GM19468 (cell line): ENCODE measurements at regions not wholly inside any gene's neighbourhood (a gene's known extent, or its start where the extent isn't known, plus 50 kb on each side); places are given as distances from the start of the nearest gene placed in this dataset.

Experiments used
- ATAC-seq: cut with Tn5 transposase; IDR thresholded peaks from one replicate; pipeline ENCODE4 v1.9.1; 2021; ENCODE audit warnings: mild to moderate bottlenecking, moderate library complexity, moderate number of reproducible peaks; ENCODE audit not compliant: unreplicated experiment; ENCODE audit errors: extremely low read depth

DNA sequence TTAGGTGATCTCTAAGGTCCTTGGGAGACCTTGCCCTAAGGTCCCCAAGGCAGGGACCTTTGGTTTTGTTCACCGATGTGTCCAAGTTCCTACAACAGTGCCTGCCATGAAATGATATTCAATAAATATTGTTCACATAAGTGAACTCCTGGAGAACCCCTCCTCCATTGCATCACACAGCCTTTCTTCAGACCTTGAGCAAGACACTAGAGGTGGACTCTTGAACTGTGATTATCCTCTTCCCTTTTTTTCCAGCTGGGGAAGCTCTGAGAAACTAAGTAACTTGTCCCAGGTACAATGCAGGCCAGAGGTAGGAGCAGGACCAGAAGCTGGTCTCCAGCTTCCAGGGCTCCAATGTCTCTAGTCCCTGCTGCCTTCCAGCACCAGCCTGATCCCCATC lies 76.6 kb upstream of the LMO1 start:
- no peak for ATAC-seq

DNA sequence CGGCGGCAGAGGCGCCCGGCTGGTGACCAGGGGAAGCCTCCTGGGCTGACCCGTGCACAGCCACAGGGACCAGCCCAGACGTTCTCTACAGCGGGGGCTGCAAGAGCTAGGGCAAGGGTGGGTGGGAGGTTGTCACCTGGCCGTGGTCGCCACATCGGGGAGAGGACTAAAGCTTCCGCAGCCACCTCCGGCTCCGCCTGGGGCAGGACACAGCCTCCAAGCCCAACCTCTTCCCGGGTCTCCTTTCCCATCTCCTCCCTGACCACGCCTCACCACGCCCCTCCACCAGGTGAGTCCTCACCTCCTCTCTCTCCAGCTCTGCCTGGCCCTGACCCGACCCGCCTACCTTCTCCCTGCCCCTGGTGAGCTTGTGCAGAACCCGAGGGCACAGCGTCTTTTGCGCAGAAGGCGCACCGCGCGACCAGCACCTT lies 75.9 kb upstream of the LMO1 start:
- ATAC-seq = no peak

DNA sequence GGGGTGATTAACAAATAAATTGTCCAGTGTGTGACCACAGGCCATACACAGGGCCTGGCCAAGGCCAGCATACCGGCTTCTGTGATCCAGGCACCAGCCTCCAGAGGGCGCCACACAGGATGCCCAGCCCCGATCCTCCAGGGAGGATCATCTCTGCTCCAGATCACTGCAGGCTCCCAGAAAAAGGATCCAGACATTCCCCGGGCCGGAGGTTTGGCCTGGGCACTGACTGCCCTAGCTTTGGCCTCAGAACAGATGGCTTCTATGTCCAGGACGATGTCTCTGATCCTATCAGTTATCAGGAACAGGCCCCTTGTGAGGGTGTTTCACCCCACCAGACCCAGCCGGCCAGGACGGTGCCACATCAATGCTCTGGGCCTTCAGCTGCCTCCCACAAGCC lies 74.5 kb upstream of the LMO1 start:
- ATAC-seq = no peak

DNA sequence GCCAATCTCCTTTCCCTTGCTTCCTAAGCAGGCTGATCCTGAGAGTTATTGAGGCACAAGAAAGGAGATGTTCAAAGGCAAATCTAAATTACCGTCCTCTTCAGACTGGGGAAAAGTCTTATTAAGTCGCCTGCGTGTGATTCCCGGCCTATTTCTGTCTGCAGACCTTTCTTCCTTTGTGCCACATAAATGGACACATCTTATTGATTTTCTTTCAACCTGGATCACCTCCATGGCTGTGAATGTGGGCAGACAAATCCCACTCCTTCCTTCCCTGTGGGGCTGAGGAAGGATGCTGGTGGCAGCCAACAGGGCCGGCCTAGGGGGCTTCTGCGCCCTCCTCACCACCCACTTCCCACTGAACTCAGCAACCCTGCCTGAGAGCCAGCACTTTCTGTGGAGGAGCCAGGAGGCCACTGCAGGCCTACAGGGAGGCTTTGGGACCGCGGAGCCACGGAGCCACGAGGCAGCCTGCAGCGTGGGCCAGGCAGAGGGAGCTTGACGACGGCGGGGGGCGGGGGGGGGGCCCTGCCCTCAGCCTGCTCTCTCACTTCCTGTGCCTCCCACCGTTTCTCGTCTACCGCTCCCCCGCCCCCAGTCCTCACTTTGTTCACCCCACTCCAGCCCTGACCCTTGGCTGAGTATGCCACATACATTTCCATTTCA lies 73.6 kb upstream of the LMO1 start:
- no peak for ATAC-seq

DNA sequence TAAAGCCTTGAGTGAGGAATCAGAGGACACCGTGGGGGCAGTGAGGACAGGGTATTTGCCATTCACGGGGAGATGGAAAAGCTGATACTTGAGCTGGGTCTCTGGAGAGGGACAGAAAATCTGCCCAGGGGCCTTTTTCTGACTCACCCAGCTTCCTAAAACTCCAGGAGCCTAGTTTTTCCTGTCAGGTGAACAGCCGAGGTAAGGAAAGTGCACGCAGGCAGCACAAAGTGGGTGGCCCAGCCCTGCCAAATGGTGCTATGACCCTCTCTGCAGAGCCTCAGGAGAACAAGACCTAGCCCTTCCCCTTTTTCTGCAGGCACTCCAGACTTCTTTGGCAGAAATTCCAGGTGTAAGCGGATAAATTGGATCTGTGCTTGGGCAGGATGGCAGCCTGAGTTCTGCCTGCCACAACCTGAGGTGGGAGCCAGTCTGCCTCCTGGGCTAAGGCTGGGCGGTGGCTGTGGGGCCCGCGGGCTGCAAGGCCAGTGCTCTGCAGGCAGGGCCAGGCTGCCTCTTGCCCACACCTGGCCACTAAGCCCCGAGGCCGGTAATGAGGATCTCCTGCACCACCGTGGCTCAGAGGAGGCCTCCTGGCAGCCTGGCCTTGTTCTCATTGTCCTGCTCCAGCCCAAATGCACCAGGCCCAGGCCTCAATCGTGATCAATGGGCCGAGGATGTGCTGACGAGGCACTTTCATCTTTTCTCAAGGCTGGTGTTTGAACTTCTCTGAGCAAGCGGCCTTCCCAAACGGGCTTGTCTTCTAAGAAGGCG lies 72.9 kb upstream of the LMO1 start:
- ATAC-seq = no peak

DNA sequence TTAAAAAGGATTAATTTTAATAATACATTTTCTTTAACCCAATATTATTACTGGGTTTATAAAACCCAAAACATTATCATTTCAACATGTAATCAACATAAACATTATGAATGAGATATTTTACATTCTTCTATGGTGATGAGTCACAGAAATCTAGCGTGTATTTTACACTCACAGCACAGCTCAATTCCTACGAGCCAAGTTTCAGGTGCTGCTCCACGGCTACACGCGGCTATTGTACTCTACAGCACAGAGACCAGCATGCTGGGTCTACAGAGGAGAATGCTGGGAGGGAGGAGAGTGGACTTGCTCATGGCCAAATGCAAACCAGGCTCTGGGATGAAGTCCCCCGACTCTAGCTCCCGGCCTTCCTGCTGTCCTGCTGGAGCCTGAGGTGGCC lies 72.0 kb upstream of the LMO1 start:
- ATAC-seq = no peak

DNA sequence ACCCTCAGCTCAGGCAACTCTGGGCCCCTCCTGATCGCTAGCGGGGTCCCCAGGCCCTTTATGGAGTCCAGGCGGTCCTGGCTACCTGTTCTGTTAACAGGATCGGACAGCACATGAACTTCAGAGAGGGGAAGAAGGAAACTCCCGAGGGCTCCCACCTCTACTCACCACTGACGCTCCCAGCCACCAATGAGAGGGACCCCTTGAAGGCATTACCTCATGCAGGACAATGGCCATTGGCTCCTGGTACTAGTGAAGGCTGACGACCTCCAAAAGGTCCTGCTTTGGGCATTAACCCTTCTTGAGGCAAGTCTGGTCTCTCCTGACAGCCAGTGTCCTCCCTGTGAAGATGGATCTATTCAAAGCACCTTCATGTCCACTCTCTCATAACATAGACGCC lies 71.5 kb upstream of the LMO1 start:
- no peak for ATAC-seq

DNA sequence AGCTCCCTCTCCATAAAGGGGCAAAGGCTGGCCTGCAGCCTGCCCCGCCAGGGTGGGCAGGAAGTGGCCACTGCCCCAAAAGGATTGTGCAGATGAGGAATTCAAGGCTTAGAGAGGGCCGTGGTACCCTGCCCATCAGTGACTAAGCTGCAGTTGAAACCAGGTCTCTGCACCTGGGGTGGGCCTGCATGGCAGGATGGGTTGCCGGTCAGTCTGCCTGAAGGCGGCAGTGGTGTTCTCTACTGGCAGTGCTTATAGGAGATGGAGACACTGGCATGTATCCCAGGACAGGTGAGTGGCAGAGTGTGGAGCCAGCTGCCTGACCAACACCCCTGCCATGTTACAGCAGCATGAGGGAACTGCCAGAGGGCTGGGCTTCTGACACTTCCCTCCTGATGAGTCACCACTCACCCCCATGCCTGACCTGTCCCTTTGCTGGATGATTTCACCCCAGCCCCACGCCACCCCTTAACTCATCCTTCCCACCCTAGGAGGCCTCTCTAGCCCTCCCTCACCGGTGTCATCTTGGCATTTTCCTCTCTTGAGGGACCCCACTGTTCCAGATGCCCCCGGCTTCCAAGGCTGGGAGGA lies 70.2 kb upstream of the LMO1 start:
- ATAC-seq = no peak

DNA sequence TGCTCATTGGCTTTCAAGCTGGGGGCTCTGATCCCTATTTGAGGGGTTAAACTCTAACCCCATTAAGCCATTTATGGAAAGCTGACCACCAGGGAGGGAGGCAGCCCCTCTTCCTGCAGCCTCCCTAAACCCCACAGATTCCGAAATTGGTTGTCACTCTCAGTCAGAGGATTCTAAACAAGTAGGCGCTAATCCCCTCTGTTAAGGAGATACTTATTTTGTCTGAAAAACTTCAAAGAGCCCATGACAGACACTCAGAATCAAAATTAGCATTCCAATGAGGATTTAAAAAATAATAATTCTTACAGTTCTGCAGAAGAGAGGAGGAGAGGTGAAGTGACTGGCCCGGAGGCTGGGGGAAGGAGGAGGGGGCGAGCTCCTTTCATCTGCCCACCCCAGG lies 69.7 kb upstream of the LMO1 start:
- ATAC-seq = no peak

DNA sequence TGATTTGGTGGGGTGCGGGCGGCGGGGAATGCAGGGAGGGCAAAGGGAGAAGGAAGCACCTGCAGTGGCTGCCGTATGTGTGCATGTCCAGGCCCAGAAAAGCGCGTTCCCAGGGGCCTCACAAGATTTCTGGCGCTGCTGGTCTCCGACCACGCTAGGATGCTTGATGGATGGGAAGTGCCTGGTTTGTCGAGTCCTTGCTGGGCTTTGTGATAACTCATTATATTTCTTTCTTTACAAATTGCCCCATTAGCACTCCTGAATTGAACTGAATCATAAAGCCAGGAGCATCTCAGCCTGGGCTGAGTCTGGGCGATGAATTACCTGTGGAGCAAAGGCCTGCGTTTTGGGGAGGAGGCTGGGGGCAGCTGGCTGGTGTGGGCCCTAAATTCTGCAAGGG lies 69.2 kb upstream of the LMO1 start:
- no peak for ATAC-seq

DNA sequence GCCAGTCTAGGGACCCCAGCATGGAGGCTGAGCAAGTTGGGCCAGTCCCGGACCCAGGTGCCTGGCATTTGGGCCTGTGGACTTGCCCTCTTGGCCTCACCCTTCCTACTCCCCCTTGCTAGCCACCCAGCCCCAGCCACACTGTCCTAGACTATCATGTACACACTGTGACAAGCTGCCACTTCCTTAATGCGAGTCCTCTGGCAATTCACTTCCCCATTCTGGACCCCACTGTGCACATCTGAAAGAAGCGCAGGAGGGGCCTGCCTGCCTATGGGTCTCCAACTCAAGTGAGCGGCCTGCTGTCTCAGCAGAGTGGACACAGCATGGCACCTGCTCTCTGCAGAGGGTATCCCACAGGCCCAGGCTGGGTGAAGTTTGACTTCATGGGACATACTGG lies 68.5 kb upstream of the LMO1 start:
- ATAC-seq = no peak

DNA sequence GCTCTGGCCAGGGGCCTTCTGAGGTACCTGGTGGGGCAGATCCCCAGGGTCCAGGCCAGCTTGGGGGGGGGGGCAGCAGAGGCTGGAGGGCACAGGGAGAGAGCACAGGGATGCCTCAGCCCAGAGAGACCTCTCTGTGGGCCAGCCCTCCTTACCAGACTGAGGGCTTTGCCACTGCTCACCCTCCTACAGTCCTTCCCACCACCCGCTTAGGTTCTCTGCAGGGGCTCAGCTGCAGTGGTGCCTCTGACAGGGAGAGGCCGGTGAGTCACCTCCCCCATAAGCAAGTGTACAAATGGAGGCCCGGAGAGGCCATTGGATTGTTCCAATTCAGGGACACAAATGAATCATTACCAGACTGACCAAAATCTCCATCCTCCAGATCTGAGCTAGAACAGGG lies 68.1 kb upstream of the LMO1 start:
- no peak for ATAC-seq

DNA sequence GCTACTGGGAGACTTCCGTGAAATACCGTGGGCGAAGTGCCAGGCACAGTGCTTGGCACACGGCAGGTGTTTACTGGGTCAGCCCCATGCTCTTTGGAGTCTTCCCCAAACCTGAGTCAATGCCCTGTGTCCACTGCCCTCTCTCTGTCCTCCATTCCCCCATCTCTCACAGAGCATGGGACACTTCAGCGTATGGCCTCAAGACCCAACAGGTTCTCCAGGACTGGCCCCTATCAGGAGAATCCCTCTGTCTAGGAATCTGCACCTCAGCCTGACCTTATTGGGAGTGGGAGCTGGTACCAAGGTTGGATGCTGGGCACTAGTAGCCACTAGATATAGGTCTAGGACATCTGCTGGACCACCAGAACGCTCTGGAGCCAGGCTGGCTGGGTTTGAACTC lies 67.2 kb upstream of the LMO1 start:
- ATAC-seq = no peak

DNA sequence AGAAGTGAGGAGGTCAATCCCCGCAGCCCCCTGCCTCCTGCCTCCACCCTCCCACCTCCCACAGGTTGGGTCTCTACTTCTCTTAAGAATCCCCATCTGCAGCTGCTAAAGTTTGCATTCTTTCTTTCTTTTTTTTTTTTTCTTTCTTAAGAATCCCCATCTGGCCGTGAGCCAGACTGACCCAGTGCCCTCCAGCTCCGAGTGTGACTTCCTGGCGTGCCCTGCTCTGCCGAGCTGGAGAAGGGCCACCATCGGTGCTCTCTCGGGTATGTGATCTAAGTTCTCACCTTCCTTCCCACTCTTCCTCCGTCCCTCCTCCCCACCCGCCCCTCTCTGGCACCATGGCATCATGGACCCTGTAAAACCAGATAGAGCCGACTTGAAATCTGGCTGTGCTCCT lies 66.7 kb upstream of the LMO1 start:
- ATAC-seq = no peak

DNA sequence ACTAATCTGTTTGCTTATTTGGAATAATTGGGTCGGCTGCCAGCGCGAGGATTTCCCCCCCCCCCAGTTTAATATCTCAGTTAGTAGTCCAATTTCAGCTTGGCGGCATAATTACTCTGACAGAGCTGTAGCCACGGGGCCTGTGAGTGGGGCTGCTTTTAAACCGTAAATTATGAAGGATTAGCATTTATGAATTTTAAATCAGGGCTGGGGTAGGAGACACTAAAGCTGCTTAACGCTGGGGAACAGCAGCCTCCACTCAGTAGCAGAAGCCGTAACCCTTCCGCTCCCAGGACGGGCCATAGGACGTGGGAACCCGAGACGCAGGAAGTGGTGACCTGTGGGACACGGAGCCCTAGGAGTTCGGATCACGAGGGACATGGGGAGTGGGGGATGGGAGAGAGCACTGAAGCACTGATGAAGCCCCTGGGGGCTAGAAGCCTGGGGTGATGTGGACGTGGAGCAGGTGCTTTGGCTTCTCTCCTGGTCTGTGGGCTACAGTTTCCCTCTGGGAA lies 66.2 kb upstream of the LMO1 start:
- ATAC-seq = no peak

DNA sequence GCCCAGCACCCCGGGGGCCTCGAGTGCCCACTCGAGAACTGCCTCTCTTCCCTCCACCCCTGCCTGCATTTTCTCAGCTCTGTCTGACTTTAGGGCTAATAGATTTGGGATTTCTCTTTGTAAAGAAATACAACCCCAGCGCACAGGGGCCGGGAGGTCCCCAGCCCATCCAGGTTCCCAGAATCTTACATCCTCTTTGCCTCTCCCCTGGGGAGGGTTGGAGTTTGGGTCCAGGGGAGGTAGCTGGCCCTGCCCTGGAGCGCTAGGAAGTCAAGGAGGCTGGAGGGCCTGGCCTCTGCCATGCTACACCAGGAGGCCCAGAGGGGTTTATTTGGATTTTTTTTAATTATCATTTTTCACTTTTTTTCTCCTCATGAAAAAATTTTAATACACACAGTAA lies 65.7 kb upstream of the LMO1 start:
- no peak for ATAC-seq

DNA sequence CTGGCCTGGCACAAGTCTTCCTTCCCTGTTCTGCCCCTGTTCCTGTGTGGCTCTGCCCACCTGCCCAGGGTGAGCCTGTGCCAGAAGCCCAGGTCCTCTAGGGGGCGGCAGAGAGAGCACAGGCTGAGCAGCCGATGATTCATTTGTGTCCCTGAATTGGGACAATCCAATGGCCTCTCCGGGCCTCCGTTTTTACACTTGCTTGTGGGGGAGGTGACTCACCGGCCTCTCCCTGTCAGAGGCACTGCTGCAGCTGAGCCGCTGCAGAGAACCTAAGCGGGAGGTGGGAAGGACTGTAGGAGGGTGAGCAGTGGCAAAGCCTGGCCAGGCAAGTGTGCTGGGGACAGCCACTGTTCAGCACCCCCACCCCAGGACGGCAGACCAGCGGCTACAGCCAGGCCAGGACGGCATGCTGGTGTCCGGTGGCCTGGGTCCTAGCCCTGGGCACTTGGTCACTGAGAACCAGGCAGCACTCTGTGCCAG lies 65.2 kb upstream of the LMO1 start:
- no peak for ATAC-seq

DNA sequence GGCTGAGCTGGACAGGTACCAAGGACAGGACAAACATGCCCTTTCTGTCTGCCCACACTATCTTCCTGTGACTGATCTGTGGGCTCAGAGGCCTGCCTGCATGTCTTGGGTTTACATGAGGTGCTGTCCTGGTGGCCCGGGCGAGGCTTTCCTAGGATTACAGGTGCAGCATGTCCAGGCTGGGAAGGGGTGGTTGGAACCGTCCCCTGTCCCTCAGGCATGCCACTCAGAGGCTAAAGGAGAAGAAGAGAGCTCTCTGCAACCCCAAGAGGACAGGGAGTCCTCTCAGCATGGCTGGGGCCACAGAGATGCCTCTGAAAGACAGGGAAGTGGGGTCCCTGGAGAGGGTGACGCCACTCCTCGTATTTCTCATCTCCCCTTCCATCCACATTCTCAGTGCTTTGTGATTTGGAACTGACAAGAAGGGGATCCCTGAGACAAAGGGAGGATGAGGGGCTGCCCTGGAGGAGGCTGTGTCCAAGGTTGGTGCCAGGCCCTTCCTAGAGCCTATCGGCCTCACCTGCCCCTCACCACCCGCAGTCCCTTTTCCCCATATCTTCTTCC lies 64.6 kb upstream of the LMO1 start:
- ATAC-seq = no peak

DNA sequence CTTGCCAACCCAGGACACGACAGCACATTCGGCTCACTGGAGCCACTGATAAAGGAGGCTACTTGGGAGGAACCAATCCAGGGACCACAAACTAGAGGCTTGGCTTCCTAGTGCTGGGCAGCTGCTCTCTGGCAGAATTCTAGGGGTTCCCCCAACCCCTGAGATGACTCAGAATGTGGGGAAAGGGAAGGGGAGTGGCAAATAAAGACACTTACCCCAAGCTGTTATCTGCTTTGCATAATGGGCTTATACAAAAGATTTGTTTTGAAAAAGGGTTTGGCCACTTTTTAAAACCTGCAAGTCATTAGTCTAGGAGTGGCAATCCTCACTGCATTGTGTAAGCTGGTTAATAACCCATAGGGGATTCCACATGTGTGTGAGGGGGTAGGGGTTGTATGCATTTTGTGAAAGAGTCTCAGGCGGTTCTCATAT lies 64.1 kb upstream of the LMO1 start:
- ATAC-seq = peak; percentile 61

DNA sequence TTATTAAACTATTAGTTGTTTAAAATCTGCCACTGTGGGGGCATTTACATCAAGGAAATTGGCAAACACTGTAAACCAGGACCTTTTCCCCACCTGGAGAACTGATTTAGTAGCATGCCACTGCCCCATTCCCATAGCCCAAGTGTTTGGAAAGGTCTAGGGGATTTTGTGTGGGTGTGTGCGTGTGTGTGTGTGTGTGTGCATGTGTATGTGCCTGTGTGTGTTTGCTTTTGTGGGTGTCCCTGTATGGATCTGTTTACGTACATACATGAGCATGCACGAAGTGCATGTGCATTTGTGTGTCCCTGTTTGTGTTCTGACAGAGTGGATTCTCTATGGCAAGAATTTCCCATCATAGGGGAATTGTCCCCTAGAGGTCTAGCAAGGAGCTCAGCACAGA lies 62.7 kb upstream of the LMO1 start:
- no peak for ATAC-seq
